OCI-LY3 (cell line): ENCODE measurements at regions not wholly inside any gene's neighbourhood (a gene's known extent, or its start where the extent isn't known, plus 50 kb on each side); places are given as distances from the start of the nearest gene placed in this dataset.

Source experiments
- H2AFZ ChIP-seq: fragments of 200-600, 300-600 bp; shearing (Covaris generic); 2 replicates; pipeline ENCODE4 v1.6.0; 2014; ENCODE audit warnings: antibody characterized with exemption, low read depth, low read length
- H3K27ac ChIP-seq: fragments of 200-600, 300-600 bp; sonication (generic); 2 replicates; pipeline ENCODE4 v1.5.1; 2014; ENCODE audit warnings: mild to moderate bottlenecking, low read length, moderate library complexity, mixed read lengths
- H3K27me3 ChIP-seq: fragments of 200-600, 300-600 bp; sonication (generic); 2 replicates; pipeline ENCODE4 v1.6.1; 2014; ENCODE audit warnings: low read depth, low read length, mixed read lengths
- H3K36me3 ChIP-seq: fragments of 200-600, 300-600 bp; sonication (generic); replicated peaks from 2 replicates; pipeline ENCODE3; 2014; ENCODE audit warnings: low read depth, low read length, mixed read lengths
- H3K4me1 ChIP-seq: fragments of 300-600, 200-600 bp; sonication (generic); 2 replicates; pipeline ENCODE4 v1.6.1; 2014; ENCODE audit warnings: low read length, mixed read lengths
- H3K4me2 ChIP-seq: fragments of 200-600, 300-600 bp; sonication (generic); 2 replicates; pipeline ENCODE4 v1.6.1; 2014; ENCODE audit warnings: low read length, mixed read lengths
- H3K4me3 ChIP-seq: fragments of 300-600, 200-600 bp; sonication (generic); 2 replicates; pipeline ENCODE4 v1.5.1; 2014; ENCODE audit warnings: antibody characterized with exemption, mild to moderate bottlenecking, low read length, moderate library complexity
- H3K79me2 ChIP-seq: fragments of 300-600, 200-600 bp; shearing (Covaris generic); 2 replicates; pipeline ENCODE4 v1.6.1; 2014; ENCODE audit warnings: mild to moderate bottlenecking, low read length, mixed read lengths
- H3K9ac ChIP-seq: fragments of 300-600, 200-600 bp; shearing (Covaris generic); 2 replicates; pipeline ENCODE4 v1.6.0; 2014; ENCODE audit warnings: mild to moderate bottlenecking, low read length, moderate library complexity
- H3K9me3 ChIP-seq: fragments of 200-600, 300-600 bp; shearing (Covaris generic); 2 replicates; pipeline ENCODE4 v1.6.1; 2014; ENCODE audit warnings: low read length, mixed read lengths; ENCODE audit not compliant: insufficient read depth
- H4K20me1 ChIP-seq: fragments of 200-600, 300-600 bp; sonication (generic); 2 replicates; pipeline ENCODE4 v1.6.1; 2016; ENCODE audit warnings: low read length, mixed read lengths; ENCODE audit not compliant: insufficient read depth
- CTCF ChIP-seq: fragments of 200-600, 300-600 bp; sonication (generic); IDR thresholded peaks from 2 replicates; pipeline ENCODE4 v1.5.1; 2014; ENCODE audit warnings: antibody characterized with exemption, low read length, low read depth
- EZH2phosphoT487 ChIP-seq: fragments of 200-600 bp; shearing (Covaris generic); IDR thresholded peaks from 2 replicates; pipeline ENCODE4 v1.6.1; 2018; ENCODE audit warnings: antibody characterized with exemption, mixed run types, low read depth

- Histone ChIP-seq H3K79me2 (no peaks in the 10 kb centered on the region), H3K4me3 (no peak overlapping the region), H3K9me3 (no peaks in the 10 kb centered on the region), H3K36me3 (no peaks in the 10 kb centered on the region), H3K27me3 (peaks cover 36% of the 10 kb centered on the region), H2AFZ (no peak overlapping the region), H4K20me1 (no peaks in the 10 kb centered on the region), H3K4me1 (peaks cover 10% of the 10 kb centered on the region), H3K4me2 (no peak overlapping the region), H3K27ac (no peak overlapping the region), H3K9ac (no peak overlapping the region)
- no peak for TF ChIP-seq CTCF
- no peak for TF ChIP-seq EZH2phosphoT487
Measured at GRCh38 chr11:123282597-123282996, 87.5 kb upstream of the CLMP start.

- no peaks in the 10 kb centered on the region for H3K79me2 ChIP-seq
- H3K36me3 ChIP-seq = no peaks in the 10 kb centered on the region
- no peak overlapping the region for H3K27ac ChIP-seq
- TF ChIP-seq CTCF = no peak
- no peak for TF ChIP-seq EZH2phosphoT487
- no peak overlapping the region for H3K9ac ChIP-seq
- H4K20me1 ChIP-seq = no peaks in the 10 kb centered on the region
- H2AFZ ChIP-seq = no peak overlapping the region
- H3K4me3 ChIP-seq = no peak overlapping the region
- H3K4me2 ChIP-seq = no peak overlapping the region
- H3K4me1 ChIP-seq = peaks cover 4% of the 10 kb centered on the region; the same call in 1 of the 2 replicates
- peaks cover 6% of the 10 kb centered on the region; the same call in 1 of the 2 replicates for H3K27me3 ChIP-seq
- no peaks in the 10 kb centered on the region for H3K9me3 ChIP-seq
Measured at GRCh38 chr11:123273616-123274015, 78.6 kb upstream of the CLMP start.

GRCh38 chr11:123272565-123272964, 77.5 kb upstream of the CLMP start:
- peaks cover 8% of the 10 kb centered on the region for H3K4me1 ChIP-seq
- H3K27me3 ChIP-seq = peaks cover 6% of the 10 kb centered on the region; the same call in 1 of the 2 replicates
- no peaks in the 10 kb centered on the region for H3K79me2 ChIP-seq
- no peak for TF ChIP-seq CTCF
- no peaks in the 10 kb centered on the region for H4K20me1 ChIP-seq
- no peak overlapping the region for H3K9ac ChIP-seq
- no peak overlapping the region for H3K4me2 ChIP-seq
- no peak overlapping the region for H3K27ac ChIP-seq
- no peaks in the 10 kb centered on the region for H3K36me3 ChIP-seq
- no peaks in the 10 kb centered on the region for H3K9me3 ChIP-seq
- H3K4me3 ChIP-seq = no peak overlapping the region
- no peak overlapping the region for H2AFZ ChIP-seq

DNA sequence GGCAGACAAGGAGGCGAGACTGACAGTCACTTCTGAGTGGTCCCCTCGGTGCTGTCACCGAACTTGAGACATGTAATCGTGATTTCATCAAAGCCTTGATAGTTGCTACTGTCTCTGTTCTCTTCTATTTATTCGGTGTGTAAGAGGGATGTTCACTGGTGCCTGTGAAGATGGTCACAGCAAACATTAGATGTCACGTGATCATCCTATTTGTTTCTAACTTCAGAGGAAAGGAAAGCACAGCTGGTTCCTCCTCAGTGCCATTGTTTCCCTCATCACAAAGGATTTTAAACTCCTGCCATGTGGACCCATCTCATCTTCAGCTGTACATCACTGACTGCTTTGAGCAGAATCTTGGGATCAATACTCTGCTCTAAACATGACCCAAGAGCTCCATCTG, 73.1 kb upstream of the CLMP start:
- Histone ChIP-seq H3K27me3 (peaks cover 6% of the 10 kb centered on the region; the same call in 1 of the 2 replicates), H2AFZ (no peak overlapping the region), H4K20me1 (no peaks in the 10 kb centered on the region), H3K4me1 (peaks cover 37% of the 10 kb centered on the region), H3K4me3 (no peak overlapping the region), H3K4me2 (peak overlapping the region; percentile 21; the same call in 1 of the 2 replicates), H3K79me2 (no peaks in the 10 kb centered on the region), H3K9ac (no peak overlapping the region), H3K27ac (no peak overlapping the region), H3K36me3 (no peaks in the 10 kb centered on the region), H3K9me3 (no peaks in the 10 kb centered on the region)
- TF ChIP-seq CTCF (no peak), EZH2phosphoT487 (no peak)
